NT2/D1 (cell line): ENCODE measurements at regions not wholly inside any gene's neighbourhood (a gene's known extent, or its start where the extent isn't known, plus 50 kb on each side); places are given as distances from the start of the nearest gene placed in this dataset.

Experiments
- DNase-seq: peaks from one replicate; pipeline ENCODE4 v3.0.0-alpha.2; 2011; ENCODE audit warnings: low read depth, low spot score
- H3K27me3 ChIP-seq: 2 replicates; pipeline ENCODE4 v1.6.0; 2011; ENCODE audit warnings: mild to moderate bottlenecking; ENCODE audit not compliant: insufficient read length, insufficient read depth
- H3K36me3 ChIP-seq: 2 replicates; pipeline ENCODE4 v1.6.1; 2011; ENCODE audit warnings: mild to moderate bottlenecking, low read length, mixed read lengths; ENCODE audit not compliant: insufficient read depth, insufficient read length
- H3K4me1 ChIP-seq: 2 replicates; pipeline ENCODE4 v1.5.1; 2011; ENCODE audit not compliant: insufficient read depth, insufficient read length
- H3K4me3 ChIP-seq: 2 replicates; pipeline ENCODE4 v1.5.1; 2011; ENCODE audit warnings: low read depth; ENCODE audit not compliant: insufficient read length
- H3K9ac ChIP-seq: 2 replicates; pipeline ENCODE4 v1.6.0; 2011; ENCODE audit warnings: low read depth; ENCODE audit not compliant: insufficient read length
- H3K9me3 ChIP-seq: 2 replicates; pipeline ENCODE4 v1.5.1; 2011; ENCODE audit warnings: mild to moderate bottlenecking, low read length; ENCODE audit not compliant: insufficient read depth
- SUZ12 ChIP-seq: IDR thresholded peaks from 2 replicates; pipeline ENCODE4 v1.6.1; 2011; ENCODE audit not compliant: insufficient read length, insufficient read depth; ENCODE audit errors: extremely low read depth
- YY1 ChIP-seq: IDR thresholded peaks from 2 replicates; pipeline ENCODE4 v1.6.1; 2011; ENCODE audit not compliant: insufficient read length, insufficient read depth
- ZNF274 ChIP-seq: IDR thresholded peaks from 2 replicates; pipeline ENCODE4 v1.6.1; 2011; ENCODE audit warnings: mild to moderate bottlenecking, low read depth, low read length

DNA sequence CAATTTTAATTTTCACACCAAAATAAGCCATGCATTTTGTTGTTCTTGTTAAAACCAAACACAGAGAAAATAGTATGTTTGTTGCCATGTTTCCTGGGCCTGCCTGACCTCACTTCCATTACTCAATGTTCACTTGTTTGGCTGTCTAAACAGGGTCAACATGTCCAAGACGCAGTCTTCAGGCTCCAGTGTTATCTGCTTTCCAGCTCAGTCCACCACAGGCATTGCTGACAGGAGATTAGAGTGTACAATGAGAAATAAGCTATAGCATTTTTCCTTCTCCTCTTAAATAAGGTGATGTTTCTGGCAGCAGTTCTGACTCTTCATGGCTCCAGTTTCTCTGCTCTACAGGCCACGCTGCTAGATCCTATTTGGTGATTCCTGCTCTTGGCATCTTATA lies 1030.5 kb downstream of the KCNT2 start:
- H3K4me1 ChIP-seq, result no peaks in the 10 kb centered on the region
- no peak overlapping the region for H3K4me3 ChIP-seq
- no peaks in the 10 kb centered on the region for H3K27me3 ChIP-seq
- no peak for DNase-seq
- H3K36me3 ChIP-seq, result no peaks in the 10 kb centered on the region
- H3K9me3 ChIP-seq, result no peaks in the 10 kb centered on the region
- H3K9ac ChIP-seq, result no peak overlapping the region
- no peak for TF ChIP-seq ZNF274

DNA sequence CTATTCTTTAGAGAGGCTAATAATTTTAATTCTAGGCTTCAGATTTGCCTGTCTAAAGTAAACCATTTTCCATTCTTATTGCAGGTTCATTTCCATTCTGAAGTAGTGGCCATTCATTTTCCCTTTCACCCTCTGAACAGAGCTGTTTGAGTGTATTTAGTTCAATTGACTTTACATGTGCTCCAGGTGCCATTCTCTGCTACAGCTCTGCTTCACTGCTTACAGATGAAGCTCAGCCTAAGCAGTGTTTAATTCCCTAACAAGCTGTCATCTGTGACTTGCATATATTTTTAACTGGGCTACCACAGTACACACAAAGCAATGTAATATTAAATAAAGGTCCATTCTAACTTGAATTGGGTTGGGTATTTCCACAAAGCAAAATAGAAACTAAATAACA lies 1031.6 kb downstream of the KCNT2 start:
- Histone ChIP-seq H3K4me3 (no peak overlapping the region), H3K4me1 (no peaks in the 10 kb centered on the region), H3K36me3 (no peaks in the 10 kb centered on the region), H3K27me3 (no peaks in the 10 kb centered on the region), H3K9ac (no peak overlapping the region), H3K9me3 (no peaks in the 10 kb centered on the region)
- TF ChIP-seq SUZ12 (no peak), YY1 (no peak), ZNF274 (no peak)
- no peak for DNase-seq

DNA sequence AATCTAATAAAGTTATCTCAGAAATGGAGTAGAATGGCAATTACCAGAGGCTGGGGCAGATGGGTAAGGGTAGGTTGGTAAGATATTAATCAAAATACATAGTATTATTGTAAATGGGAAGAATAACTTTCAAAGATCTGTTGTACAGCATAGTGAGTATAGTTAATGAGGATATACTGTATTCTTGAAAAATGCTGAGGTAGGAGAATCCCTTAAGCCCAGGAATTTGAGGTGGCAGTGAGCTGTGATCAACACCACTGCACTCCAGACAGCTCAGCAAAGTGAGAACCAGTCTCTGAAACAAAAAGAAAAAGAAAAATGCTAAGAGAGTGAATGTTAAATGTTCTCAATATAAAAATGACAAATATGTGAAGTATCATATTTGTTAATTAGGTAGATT lies 1033.7 kb downstream of the KCNT2 start:
- H3K9me3 ChIP-seq, result no peaks in the 10 kb centered on the region
- no peak overlapping the region for H3K4me3 ChIP-seq
- H3K9ac ChIP-seq, result no peak overlapping the region
- no peaks in the 10 kb centered on the region for H3K4me1 ChIP-seq
- H3K36me3 ChIP-seq, result no peaks in the 10 kb centered on the region
- no peak for DNase-seq
- TF ChIP-seq ZNF274, result no peak
- TF ChIP-seq SUZ12, result no peak
- TF ChIP-seq YY1, result no peak
- no peaks in the 10 kb centered on the region for H3K27me3 ChIP-seq

DNA sequence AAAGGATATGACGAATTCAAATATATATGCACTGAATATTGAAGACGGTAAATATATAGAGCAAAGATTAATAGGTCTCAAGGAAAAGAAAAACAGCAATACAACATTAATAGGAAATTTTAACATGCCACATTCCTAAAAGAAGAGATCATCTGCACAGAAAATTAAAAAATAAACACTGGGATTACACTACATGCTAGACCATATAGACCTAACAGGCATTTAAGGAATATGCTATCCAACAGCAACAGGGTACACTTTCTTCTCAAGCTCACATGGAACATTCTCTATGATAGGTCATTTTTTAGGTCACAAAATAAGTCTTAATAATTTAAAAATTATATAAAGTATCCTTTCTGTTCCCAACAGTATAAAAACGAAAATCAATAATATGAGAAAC lies 1038.3 kb downstream of the KCNT2 start:
- Histone ChIP-seq H3K9me3 (no peaks in the 10 kb centered on the region), H3K9ac (no peak overlapping the region), H3K36me3 (no peaks in the 10 kb centered on the region), H3K27me3 (no peaks in the 10 kb centered on the region), H3K4me3 (no peak overlapping the region), H3K4me1 (no peaks in the 10 kb centered on the region)
- no peak for DNase-seq
- no peak for TF ChIP-seq SUZ12
- no peak for TF ChIP-seq YY1
- no peak for TF ChIP-seq ZNF274

DNA sequence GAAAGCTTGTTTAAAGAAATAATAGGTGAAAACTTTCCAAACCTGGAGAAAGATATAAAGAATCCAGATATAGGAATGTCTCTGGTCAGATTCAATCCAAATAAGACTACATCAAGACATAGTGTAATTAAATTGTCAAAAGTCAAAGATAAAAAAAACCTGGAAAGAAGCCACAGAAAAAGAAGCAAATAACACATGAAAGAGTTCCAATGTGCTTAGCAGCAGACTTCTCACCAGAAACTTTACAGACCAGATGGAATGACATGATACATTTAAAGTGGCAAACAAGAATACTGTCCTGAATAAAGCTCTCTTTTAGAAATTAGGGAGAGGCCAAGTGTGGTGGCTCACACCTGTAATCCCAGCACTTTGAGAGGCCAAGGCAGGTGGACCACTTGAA lies 1039.9 kb downstream of the KCNT2 start:
- no peak overlapping the region for H3K9ac ChIP-seq
- H3K27me3 ChIP-seq, result no peaks in the 10 kb centered on the region
- H3K9me3 ChIP-seq, result no peaks in the 10 kb centered on the region
- no peak for DNase-seq
- TF ChIP-seq SUZ12, result no peak
- no peak for TF ChIP-seq YY1
- TF ChIP-seq ZNF274, result no peak
- no peaks in the 10 kb centered on the region for H3K36me3 ChIP-seq
- H3K4me1 ChIP-seq, result no peaks in the 10 kb centered on the region
- no peak overlapping the region for H3K4me3 ChIP-seq

DNA sequence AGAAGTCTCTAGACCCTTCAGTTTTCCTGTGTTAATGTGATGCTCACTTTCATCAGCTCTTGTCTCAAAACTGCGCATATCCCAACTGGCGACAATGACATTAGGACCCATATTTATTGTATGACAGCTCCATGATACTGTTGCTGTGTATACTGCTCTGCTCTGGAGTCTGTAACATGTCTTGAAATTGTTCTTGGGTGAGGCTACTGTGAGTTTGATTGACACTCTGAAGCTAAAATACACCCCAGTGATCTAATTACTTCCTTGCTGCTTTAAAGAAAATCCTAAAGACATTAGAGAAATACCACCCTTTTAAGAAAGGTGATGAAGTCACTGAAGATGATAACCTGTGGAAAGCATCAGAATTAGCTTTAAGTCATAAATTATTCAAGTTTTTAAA lies 1046.2 kb downstream of the KCNT2 start:
- Histone ChIP-seq H3K9me3 (no peaks in the 10 kb centered on the region), H3K4me1 (no peaks in the 10 kb centered on the region), H3K4me3 (no peak overlapping the region), H3K9ac (no peak overlapping the region), H3K27me3 (no peaks in the 10 kb centered on the region), H3K36me3 (no peaks in the 10 kb centered on the region)
- DNase-seq, result no peak
- TF ChIP-seq YY1, result no peak
- no peak for TF ChIP-seq SUZ12
- TF ChIP-seq ZNF274, result no peak

DNA sequence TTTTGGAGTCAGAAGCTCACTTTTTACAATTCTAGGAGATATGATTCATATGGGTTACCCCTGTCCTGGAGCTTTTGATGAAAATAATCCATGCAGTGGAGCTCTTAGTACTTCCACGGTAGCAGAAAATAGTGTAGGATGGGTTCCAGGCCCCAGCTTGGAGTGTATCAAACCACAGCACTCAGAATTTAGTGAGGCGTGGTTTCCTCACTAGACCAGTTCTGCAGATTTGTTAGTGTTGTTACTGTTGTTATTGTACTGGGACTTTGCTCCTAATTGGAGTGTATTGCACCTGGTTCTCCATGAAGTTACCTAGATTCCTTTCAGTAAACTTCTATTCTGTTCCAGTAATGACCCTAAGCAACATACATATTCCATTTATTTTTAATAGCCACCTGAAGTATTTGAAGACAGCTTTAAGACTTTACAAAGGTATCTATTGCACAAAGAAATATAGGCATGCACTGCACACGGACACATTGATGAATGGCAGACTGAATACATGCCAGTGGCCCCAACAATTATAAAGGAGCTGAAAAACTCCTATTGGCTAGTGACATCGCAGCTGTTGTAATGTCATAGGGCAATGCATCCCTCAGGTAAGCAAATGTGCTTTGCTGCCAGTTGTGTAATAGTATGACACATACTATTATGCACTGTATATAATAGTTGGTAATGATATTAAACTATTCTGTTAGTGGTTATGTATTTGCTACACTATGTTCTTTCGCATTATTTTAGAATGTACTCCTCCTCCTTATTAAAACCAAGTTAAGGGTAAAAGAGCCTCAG lies 1058.0 kb downstream of the KCNT2 start:
- no peak for TF ChIP-seq SUZ12
- TF ChIP-seq ZNF274, result no peak
- no peak for DNase-seq
- no peak overlapping the region for H3K4me3 ChIP-seq
- no peaks in the 10 kb centered on the region for H3K36me3 ChIP-seq
- H3K9me3 ChIP-seq, result no peaks in the 10 kb centered on the region
- no peak overlapping the region for H3K9ac ChIP-seq
- H3K4me1 ChIP-seq, result no peaks in the 10 kb centered on the region
- H3K27me3 ChIP-seq, result no peaks in the 10 kb centered on the region

DNA sequence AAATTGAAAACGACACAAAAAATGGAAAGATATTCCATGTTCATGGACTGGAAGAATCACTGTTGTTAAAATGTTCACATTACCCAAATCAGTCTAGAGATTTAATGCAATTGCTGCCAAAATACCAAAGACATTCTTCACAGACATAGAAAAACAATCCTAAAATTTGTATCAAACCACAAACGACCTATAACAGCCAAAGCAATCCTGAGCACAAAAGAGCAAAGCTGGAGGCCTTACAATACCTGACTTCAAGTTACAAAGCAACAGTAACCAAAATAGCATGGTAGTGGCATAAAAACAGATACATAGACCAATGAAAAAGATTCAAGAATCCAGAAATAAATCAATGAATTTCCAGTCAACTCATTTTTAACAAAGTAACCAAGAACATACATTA lies 1077.3 kb downstream of the KCNT2 start:
- H3K27me3 ChIP-seq, result no peaks in the 10 kb centered on the region
- no peak for DNase-seq
- TF ChIP-seq YY1 (no peak), ZNF274 (no peak), SUZ12 (no peak)

More for the DNA sequence above, 1077.3 kb downstream of the KCNT2 start:
- H3K4me1 ChIP-seq, result no peaks in the 10 kb centered on the region
- H3K9me3 ChIP-seq, result no peaks in the 10 kb centered on the region
- no peaks in the 10 kb centered on the region for H3K36me3 ChIP-seq
- no peak overlapping the region for H3K4me3 ChIP-seq
- no peak overlapping the region for H3K9ac ChIP-seq
